ENCODE measurements at regions not wholly inside any gene's neighbourhood (a gene's known extent, or its start where the extent isn't known, plus 50 kb on each side); places are given as distances from the start of the nearest gene placed in this dataset.
"Not testable (repeated sequence)": the region's sequence is repeated elsewhere in the genome, so short reads cannot be mapped to it uniquely, and the experiment has no call there.

DNA sequence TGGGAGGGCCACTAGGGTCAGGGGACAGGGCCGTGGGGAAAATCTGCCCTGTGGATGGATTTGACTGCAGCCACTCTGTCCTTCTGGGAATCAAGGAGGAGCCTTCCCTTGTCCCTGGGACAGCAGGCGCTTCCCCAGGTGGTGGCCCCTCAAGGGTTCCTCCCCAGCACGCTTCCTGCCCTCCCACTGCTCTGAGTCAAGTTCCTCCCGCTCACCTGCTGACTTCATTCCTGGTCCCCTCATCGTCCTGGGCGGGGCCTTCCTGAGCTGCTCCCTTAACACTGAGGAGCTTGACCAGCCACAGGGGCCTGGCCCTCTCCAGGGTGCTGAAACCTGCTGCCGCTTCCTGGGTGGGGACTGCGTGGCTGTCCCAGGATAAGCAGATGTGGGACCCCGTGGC lies 64.4 kb upstream of the SFSWAP start:
- H3K4me3 ChIP-seq (ENCODE audit: low read depth, low read length, poor library complexity, severe bottlenecking); H3K36me3 ChIP-seq (ENCODE audit: insufficient read depth, low read length, poor library complexity, severe bottlenecking); H3K27me3 ChIP-seq (replicated peaks; ENCODE audit: insufficient read depth, low read depth, low read length, poor library complexity); CTCF ChIA-PET; H3K9me3 ChIP-seq (ENCODE audit: low read depth, low read length, poor library complexity, severe bottlenecking); H3K27ac ChIP-seq (ENCODE audit: low read depth, low read length, poor library complexity, severe bottlenecking); POLR2A ChIA-PET (ENCODE audit: low non-redundant PET); DNase-seq (ENCODE audit: low spot score); BruUV-seq (replicated peaks); intact Hi-C loops (cut with micrococcal nuclease; ENCODE audit: unreplicated experiment); H3K4me1 ChIP-seq (ENCODE audit: insufficient read depth, low read length, poor library complexity, severe bottlenecking): not testable (repeated sequence)

DNA sequence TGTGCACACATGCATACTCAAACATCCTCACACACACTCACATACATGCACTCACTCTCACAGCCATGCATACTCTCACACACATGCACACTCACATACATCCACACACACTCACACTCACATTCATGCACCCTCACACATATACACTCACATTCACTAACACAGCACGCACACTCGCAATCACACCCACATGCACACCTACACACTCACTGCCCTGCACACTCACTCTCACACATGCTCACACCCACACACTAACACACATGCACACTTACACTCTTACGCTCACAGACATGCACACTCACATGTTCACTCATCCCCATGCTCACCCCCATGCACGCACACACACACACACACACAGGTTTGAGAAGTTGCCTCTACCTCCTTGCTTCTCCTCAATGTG lies 63.2 kb upstream of the SFSWAP start:
- Histone ChIP-seq H3K4me3 (ENCODE audit: low read depth, low read length, poor library complexity, severe bottlenecking) (no peak overlapping the region), H3K27ac (ENCODE audit: low read depth, low read length, poor library complexity, severe bottlenecking) (no peak overlapping the region), H3K4me1 (ENCODE audit: insufficient read depth, low read length, poor library complexity, severe bottlenecking) (no peaks in the 10 kb centered on the region), H3K9me3 (ENCODE audit: low read depth, low read length, poor library complexity, severe bottlenecking) (no peaks in the 10 kb centered on the region), H3K27me3 (replicated peaks; ENCODE audit: insufficient read depth, low read depth, low read length, poor library complexity) (no peaks in the 10 kb centered on the region), H3K36me3 (ENCODE audit: insufficient read depth, low read length, poor library complexity, severe bottlenecking) (no peaks in the 10 kb centered on the region)
- POLR2A ChIA-PET (ENCODE audit: low non-redundant PET): no interaction called here
- no TSS peak for BruUV-seq (replicated peaks)
- TF ChIP-seq CTCF (conservative IDR thresholded peaks at IDR 0.05; ENCODE audit: low read depth, low read length) (no peak), EZH2 (IDR thresholded peaks at IDR 0.05; ENCODE audit: borderline replicate concordance, low read depth, low read length, poor library complexity, severe bottlenecking) (no peak)
- intact Hi-C loops (cut with micrococcal nuclease; ENCODE audit: unreplicated experiment): no loop called here
- CTCF ChIA-PET: no interaction called here
- no peak for DNase-seq (ENCODE audit: low spot score)

GRCh38 chr12:131655469-131656174 lies 55.3 kb upstream of the SFSWAP start:
- CTCF ChIA-PET: not testable (repeated sequence)

DNA sequence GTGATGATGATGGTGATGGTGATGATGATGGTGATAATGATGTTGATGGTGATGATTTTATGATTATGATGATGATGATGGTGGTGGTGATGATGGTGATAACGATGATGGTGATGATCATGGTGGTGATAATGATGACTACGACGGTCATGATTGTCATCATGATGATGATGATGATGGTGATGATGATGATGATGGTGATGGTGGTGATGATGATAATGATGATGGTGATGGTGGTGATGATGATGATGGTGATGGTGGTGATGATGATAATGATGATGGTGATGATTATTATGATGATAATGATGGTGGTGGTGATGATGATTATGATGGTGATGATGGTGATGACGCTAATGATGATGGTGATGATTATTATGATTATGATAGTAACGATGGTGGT lies 54.1 kb upstream of the SFSWAP start:
- H3K4me3 ChIP-seq (ENCODE audit: low read depth, low read length, poor library complexity, severe bottlenecking); BruUV-seq (replicated peaks); H3K27ac ChIP-seq (ENCODE audit: low read depth, low read length, poor library complexity, severe bottlenecking); DNase-seq (ENCODE audit: low spot score); CTCF ChIA-PET; H3K4me1 ChIP-seq (ENCODE audit: insufficient read depth, low read length, poor library complexity, severe bottlenecking); H3K36me3 ChIP-seq (ENCODE audit: insufficient read depth, low read length, poor library complexity, severe bottlenecking); POLR2A ChIA-PET (ENCODE audit: low non-redundant PET); intact Hi-C loops (cut with micrococcal nuclease; ENCODE audit: unreplicated experiment); H3K9me3 ChIP-seq (ENCODE audit: low read depth, low read length, poor library complexity, severe bottlenecking): not testable (repeated sequence)
- H3K27me3 ChIP-seq (replicated peaks; ENCODE audit: insufficient read depth, low read depth, low read length, poor library complexity): peaks cover 12% of the 10 kb centered on the region

More at GRCh38 chr12:131655469-131656174, 55.3 kb upstream of the SFSWAP start:
- POLR2A ChIA-PET (ENCODE audit: low non-redundant PET); DNase-seq (ENCODE audit: low spot score); H3K4me1 ChIP-seq (ENCODE audit: insufficient read depth, low read length, poor library complexity, severe bottlenecking); H3K36me3 ChIP-seq (ENCODE audit: insufficient read depth, low read length, poor library complexity, severe bottlenecking); H3K9me3 ChIP-seq (ENCODE audit: low read depth, low read length, poor library complexity, severe bottlenecking); H3K27ac ChIP-seq (ENCODE audit: low read depth, low read length, poor library complexity, severe bottlenecking); intact Hi-C loops (cut with micrococcal nuclease; ENCODE audit: unreplicated experiment); H3K4me3 ChIP-seq (ENCODE audit: low read depth, low read length, poor library complexity, severe bottlenecking); BruUV-seq (replicated peaks): not testable (repeated sequence)
- peaks cover 12% of the 10 kb centered on the region for H3K27me3 ChIP-seq (replicated peaks; ENCODE audit: insufficient read depth, low read depth, low read length, poor library complexity)

DNA sequence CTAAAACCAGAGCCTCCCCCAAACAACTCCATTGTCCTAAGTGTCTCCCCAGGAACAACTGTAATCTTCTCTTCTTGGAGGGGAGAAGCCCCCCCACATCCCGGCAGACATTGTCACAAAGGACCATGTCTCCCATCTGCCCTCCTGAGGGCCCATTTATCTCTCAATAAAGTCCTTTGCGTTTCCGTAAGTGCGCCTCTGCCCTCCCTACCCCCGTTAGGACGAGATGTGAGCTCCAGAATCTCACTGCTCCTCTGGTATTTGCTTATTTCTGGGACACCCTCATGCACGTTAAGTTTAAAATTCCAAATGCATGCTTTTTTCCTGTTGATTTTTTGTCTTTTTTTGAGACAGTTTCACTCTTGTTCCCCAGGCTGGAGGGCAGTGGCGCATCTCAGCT lies 52.3 kb upstream of the SFSWAP start:
- H3K27me3 ChIP-seq (replicated peaks; ENCODE audit: insufficient read depth, low read depth, low read length, poor library complexity): peaks cover 15% of the 10 kb centered on the region
- CTCF ChIA-PET; H3K4me3 ChIP-seq (ENCODE audit: low read depth, low read length, poor library complexity, severe bottlenecking); H3K27ac ChIP-seq (ENCODE audit: low read depth, low read length, poor library complexity, severe bottlenecking); DNase-seq (ENCODE audit: low spot score); BruUV-seq (replicated peaks); POLR2A ChIA-PET (ENCODE audit: low non-redundant PET); H3K9me3 ChIP-seq (ENCODE audit: low read depth, low read length, poor library complexity, severe bottlenecking); H3K36me3 ChIP-seq (ENCODE audit: insufficient read depth, low read length, poor library complexity, severe bottlenecking); intact Hi-C loops (cut with micrococcal nuclease; ENCODE audit: unreplicated experiment); H3K4me1 ChIP-seq (ENCODE audit: insufficient read depth, low read length, poor library complexity, severe bottlenecking): not testable (repeated sequence)

GRCh38 chr12:131659484-131659883 lies 51.4 kb upstream of the SFSWAP start:
- BruUV-seq (replicated peaks); H3K9me3 ChIP-seq (ENCODE audit: low read depth, low read length, poor library complexity, severe bottlenecking); H3K4me1 ChIP-seq (ENCODE audit: insufficient read depth, low read length, poor library complexity, severe bottlenecking); CTCF ChIA-PET; H3K4me3 ChIP-seq (ENCODE audit: low read depth, low read length, poor library complexity, severe bottlenecking); DNase-seq (ENCODE audit: low spot score); H3K27ac ChIP-seq (ENCODE audit: low read depth, low read length, poor library complexity, severe bottlenecking); intact Hi-C loops (cut with micrococcal nuclease; ENCODE audit: unreplicated experiment); H3K36me3 ChIP-seq (ENCODE audit: insufficient read depth, low read length, poor library complexity, severe bottlenecking); POLR2A ChIA-PET (ENCODE audit: low non-redundant PET): not testable (repeated sequence)
- H3K27me3 ChIP-seq (replicated peaks; ENCODE audit: insufficient read depth, low read depth, low read length, poor library complexity): peaks cover 15% of the 10 kb centered on the region

DNA sequence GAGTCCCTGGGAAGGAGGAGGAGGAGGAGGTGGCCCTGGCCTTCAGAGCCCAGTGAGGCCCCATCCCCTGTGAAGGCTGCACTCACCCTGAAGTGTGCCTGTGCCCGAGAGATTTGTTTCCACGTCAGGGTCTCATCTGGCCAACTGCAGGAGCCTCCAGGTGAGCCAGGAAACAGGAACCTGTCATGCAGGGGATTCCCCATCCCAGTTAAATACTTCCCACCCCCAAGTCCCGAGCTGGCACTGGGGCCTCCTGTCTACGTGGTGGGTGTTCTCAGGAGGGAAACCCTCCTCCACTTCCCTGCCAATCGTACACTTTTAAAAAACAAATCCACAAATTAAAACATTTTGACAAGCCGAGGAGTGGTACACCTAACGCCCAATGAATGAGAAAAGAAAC lies 50.9 kb upstream of the SFSWAP start:
- DNase-seq (ENCODE audit: low spot score); POLR2A ChIA-PET (ENCODE audit: low non-redundant PET); H3K4me1 ChIP-seq (ENCODE audit: insufficient read depth, low read length, poor library complexity, severe bottlenecking); BruUV-seq (replicated peaks); H3K4me3 ChIP-seq (ENCODE audit: low read depth, low read length, poor library complexity, severe bottlenecking); H3K9me3 ChIP-seq (ENCODE audit: low read depth, low read length, poor library complexity, severe bottlenecking); intact Hi-C loops (cut with micrococcal nuclease; ENCODE audit: unreplicated experiment); H3K27ac ChIP-seq (ENCODE audit: low read depth, low read length, poor library complexity, severe bottlenecking); CTCF ChIA-PET; H3K36me3 ChIP-seq (ENCODE audit: insufficient read depth, low read length, poor library complexity, severe bottlenecking): not testable (repeated sequence)
- peaks cover 15% of the 10 kb centered on the region for H3K27me3 ChIP-seq (replicated peaks; ENCODE audit: insufficient read depth, low read depth, low read length, poor library complexity)
